ENCODE measurements at regions not wholly inside any gene's neighbourhood (a gene's known extent, or its start where the extent isn't known, plus 50 kb on each side); places are given as distances from the start of the nearest gene placed in this dataset.

GRCh38 chr10:44820094-44820493 is 91.0 kb upstream of the TMEM72 start:
- TF ChIP-seq CTCF (IDR thresholded peaks at IDR 0.05; ENCODE audit: insufficient read depth, low read length, missing control alignments): no peak
- DNase-seq (ENCODE audit: low read depth, low spot score): no peak
- ChIA-PET CTCF (no interaction called here), POLR2A (no interaction called here)
- H3K4me3 ChIP-seq (ENCODE audit: low read depth, low read length): no peak overlapping the region

- H3K4me3 ChIP-seq (ENCODE audit: low read depth, low read length): no peak overlapping the region
- ChIA-PET CTCF (no interaction called here), POLR2A (no interaction called here)
- DNase-seq (ENCODE audit: low read depth, low spot score): no peak
- no peak for TF ChIP-seq CTCF (IDR thresholded peaks at IDR 0.05; ENCODE audit: insufficient read depth, low read length, missing control alignments)
Measured at GRCh38 chr10:44821290-44821689, 89.8 kb upstream of the TMEM72 start.

DNA sequence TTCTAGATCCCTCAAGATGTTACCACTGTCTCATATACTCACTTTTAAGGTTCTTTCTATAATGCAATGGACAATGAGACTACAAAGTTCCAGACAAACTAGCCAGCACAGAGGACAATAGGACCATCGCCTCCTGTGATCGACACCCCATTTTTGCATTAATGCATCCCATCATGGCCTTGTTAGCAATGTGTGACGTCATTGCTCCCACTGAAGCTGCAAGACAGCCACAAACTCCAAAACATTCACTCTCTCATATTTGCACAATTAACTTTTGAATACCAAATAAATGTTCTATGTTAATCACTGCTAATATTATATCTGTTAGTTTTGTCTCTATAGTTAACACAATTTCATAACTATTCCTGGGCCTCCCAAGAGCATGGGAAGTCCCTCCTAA is 88.8 kb upstream of the TMEM72 start:
- CTCF ChIA-PET: no interaction called here
- POLR2A ChIA-PET: no interaction called here
- TF ChIP-seq CTCF (IDR thresholded peaks at IDR 0.05; ENCODE audit: insufficient read depth, low read length, missing control alignments): no peak
- H3K4me3 ChIP-seq (ENCODE audit: low read depth, low read length): no peak overlapping the region
- no peak for DNase-seq (ENCODE audit: low read depth, low spot score)

DNA sequence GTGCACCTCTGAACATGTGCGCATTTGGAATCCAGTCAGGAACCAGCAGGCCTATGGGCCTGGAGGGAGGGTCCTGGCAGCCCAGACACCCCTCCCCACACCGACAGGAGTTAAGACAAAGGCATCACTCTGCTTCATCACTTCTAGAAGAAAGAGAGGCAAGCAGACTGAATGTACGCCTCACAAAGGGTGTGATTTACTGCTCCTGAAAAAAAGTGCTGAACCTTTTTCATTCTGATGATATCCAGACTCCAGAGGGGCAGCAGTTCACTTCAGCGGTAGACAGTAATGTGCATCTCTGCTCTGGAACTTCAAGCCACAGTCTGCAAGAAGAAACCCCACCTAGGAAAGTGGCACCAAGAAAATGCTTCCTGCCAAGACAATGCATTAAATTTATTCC is 88.2 kb upstream of the TMEM72 start:
- ChIA-PET CTCF (no interaction called here), POLR2A (no interaction called here)
- H3K4me3 ChIP-seq (ENCODE audit: low read depth, low read length): no peak overlapping the region
- DNase-seq (ENCODE audit: low read depth, low spot score): no peak
- TF ChIP-seq CTCF (IDR thresholded peaks at IDR 0.05; ENCODE audit: insufficient read depth, low read length, missing control alignments): no peak

DNA sequence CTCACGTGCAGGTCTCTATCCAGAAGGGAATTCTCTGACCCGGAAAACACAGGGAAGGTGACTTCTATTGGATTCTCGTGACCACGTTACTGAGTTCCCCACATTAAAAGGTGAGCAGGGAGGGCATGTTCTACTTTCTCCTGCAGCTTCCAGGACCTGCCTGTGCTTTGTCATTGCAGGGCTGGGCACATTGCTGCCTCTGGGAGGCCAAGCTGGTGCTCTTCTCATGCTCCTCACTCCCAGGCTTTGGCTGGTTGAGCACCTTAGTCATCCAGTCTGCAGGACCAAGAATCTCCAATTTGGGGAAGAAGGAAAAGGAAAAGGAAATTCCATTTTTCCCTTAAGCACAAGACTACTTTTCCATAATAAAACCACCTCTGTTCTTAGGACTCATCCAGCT is 86.5 kb upstream of the TMEM72 start:
- POLR2A ChIA-PET: no interaction called here
- no peak for DNase-seq (ENCODE audit: low read depth, low spot score)
- CTCF ChIA-PET: no interaction called here
- no peak overlapping the region for H3K4me3 ChIP-seq (ENCODE audit: low read depth, low read length)
- TF ChIP-seq CTCF (IDR thresholded peaks at IDR 0.05; ENCODE audit: insufficient read depth, low read length, missing control alignments): no peak

DNA sequence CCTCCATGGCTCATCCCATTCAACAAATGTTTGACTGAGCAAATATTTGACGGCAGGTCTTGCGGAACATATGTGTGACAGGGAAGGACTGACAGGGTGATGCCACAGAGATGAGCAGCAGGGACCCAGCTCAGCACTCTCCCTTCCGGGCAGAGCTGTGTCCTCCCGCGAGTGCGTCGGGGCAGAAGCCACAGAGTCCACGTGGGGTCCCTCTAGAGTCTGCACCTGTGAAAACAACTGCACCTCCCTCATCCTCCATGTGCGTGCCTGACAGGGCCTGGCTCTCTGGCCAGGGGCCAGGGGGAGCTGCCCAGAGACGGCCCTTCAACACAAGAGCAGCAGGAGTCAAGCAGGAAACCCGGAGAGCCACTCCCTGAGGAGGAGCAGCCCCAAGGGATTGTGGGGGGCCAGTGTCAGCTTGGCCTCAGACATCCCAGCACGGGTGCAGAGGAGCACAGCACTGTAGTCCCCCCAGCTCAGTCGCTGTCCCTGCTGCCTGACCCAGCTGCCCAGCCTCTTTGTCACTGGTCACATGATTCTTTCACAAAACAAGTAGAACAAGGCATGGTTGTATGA is 83.6 kb upstream of the TMEM72 start:
- H3K4me3 ChIP-seq (ENCODE audit: low read depth, low read length): no peak overlapping the region
- no peak for TF ChIP-seq CTCF (IDR thresholded peaks at IDR 0.05; ENCODE audit: insufficient read depth, low read length, missing control alignments)
- CTCF ChIA-PET: interaction anchor here (1.4 kb wide), 1 partner anchor 30 kb away, joined by 3 read pairs; no protein-coding TSS in a partner anchor
- DNase-seq (ENCODE audit: low read depth, low spot score): no peak
- POLR2A ChIA-PET: interaction anchor here (0.5 kb wide), 1 partner anchor 12 kb away, joined by 3 read pairs; no protein-coding TSS in a partner anchor
